Stimulated activated CD4-positive, alpha-beta T cell treated with anti-CD3 and anti-CD28 coated beads, Interleukin-15, amount 100 ng/mL, for 24 hours (primary cell): ENCODE measurements at regions not wholly inside any gene's neighbourhood (a gene's known extent, or its start where the extent isn't known, plus 50 kb on each side); places are given as distances from the start of the nearest gene placed in this dataset.
"Not testable (repeated sequence)": the region's sequence is repeated elsewhere in the genome, so short reads cannot be mapped to it uniquely, and the experiment has no call there.

Experiments used
- DNase-seq: peaks from one replicate; pipeline ENCODE4 v3.0.0-alpha.2; 2020

- not testable (repeated sequence) for DNase-seq
These were observed 108.2 kb downstream of the SPATA31A1 start for GRCh38 chr9:39463696-39464095.

- peak; percentile 81 for DNase-seq
These were observed 108.8 kb downstream of the SPATA31A1 start for GRCh38 chr9:39464122-39464777.

GRCh38 chr9:39474499-39474898 is 119.0 kb downstream of the SPATA31A1 start:
- not testable (repeated sequence) for DNase-seq

GRCh38 chr9:39483073-39483472 is 127.6 kb downstream of the SPATA31A1 start:
- DNase-seq = not testable (repeated sequence)

- not testable (repeated sequence) for DNase-seq
These were observed 128.4 kb downstream of the SPATA31A1 start for GRCh38 chr9:39483880-39484279.

DNA sequence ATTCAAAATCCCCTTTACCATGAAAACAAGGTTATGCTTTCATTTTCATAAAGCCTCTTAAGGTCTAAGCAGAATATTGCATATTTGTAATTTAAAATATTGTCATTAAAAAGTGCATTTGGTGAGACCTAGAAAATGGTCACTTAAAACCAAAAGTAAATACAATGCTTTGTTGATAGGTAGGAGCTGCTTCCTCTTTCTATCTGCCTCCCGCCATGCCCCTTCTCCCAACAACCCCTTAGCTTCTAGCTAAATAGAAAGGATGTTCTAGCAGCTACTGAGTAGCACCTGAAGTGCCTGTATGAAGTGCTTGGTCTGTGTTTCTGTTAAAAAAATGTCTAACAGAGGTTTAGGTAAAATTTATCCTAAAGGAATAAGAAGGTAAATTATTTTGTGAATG is 128.8 kb downstream of the SPATA31A1 start:
- not testable (repeated sequence) for DNase-seq

- DNase-seq = not testable (repeated sequence)
These were observed 132.0 kb downstream of the SPATA31A1 start for GRCh38 chr9:39487477-39487876.

GRCh38 chr9:39496248-39496647 is 140.8 kb downstream of the SPATA31A1 start:
- DNase-seq = not testable (repeated sequence)

- not testable (repeated sequence) for DNase-seq
These were observed 147.7 kb downstream of the SPATA31A1 start for GRCh38 chr9:39503178-39503577.

DNA sequence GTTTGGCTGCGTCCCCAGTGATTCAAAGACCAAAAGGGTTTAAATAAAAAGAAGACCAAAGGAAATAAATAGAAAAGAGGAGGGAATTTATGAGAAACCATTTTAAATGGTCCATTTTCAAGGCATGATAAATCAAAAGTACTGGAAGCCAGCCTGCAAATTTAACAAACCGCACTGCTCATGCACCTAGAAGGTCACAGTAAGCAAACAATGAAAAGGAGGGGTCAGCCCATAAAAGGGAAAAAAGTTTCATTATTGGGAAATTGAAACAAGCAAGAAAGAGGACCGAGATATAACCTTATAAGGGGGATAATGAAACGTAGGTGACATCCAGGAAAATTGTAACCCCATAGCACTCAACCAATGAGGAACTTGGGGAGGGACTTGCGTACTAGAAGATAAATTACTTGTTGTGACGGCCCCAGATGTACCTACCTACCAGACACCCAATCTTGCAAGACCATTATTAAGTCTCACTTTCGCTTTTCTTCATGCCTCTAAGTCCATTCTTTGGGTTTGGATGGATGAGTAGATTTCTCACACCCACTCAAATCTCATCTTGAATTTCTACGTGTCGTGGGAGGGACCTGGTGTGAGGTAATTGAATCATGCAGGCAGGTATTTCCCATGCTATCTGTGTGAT is 172.0 kb downstream of the SPATA31A1 start:
- not testable (repeated sequence) for DNase-seq

DNA sequence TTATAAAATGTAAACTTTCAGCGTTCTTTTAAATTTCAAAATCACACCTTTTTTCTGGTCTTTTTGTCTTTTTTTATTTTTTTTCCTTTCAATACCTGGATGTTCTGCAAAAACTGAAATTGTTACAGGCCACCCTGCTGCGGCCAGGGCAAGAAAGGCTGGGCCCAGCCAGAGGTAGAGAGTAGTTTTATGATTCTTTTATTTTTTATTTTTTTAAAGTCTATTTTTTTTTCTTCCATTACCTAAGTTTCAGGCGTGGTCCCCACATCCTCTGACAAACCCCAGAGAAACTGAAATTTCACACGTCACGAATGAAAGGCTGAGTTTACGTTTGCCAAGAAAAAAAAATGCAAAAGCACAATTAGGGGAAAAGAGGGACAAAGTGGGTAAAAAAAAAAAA is 177.1 kb downstream of the SPATA31A1 start:
- not testable (repeated sequence) for DNase-seq

GRCh38 chr9:39533001-39533762 is 177.7 kb downstream of the SPATA31A1 start:
- not testable (repeated sequence) for DNase-seq

- DNase-seq = not testable (repeated sequence)
These were observed 178.5 kb downstream of the SPATA31A1 start for GRCh38 chr9:39533763-39534548.

- DNase-seq = not testable (repeated sequence)
These were observed 179.4 kb downstream of the SPATA31A1 start for GRCh38 chr9:39534897-39535296.

- not testable (repeated sequence) for DNase-seq
These were observed 186.7 kb downstream of the SPATA31A1 start for GRCh38 chr9:39542157-39542556.

- not testable (repeated sequence) for DNase-seq
These were observed 189.6 kb downstream of the SPATA31A1 start for GRCh38 chr9:39545079-39545478.

DNA sequence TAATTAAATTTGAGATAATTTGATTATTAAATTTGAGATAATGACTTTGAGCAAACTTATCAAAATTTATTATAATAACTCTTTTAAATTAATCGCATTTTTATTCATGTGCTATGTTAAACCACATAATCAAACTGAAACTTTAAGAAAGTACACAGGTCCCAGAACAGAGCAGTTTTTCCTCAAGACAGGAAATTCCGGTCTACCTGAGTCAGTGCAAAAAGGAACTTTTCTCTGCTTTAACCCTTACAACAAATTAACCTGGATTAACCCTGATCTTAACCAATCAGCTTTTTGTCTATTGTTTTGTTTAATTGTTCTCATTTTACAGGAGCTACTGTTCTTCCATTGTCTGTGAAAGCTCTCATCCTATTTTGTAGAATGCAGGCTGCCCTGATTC is 195.1 kb downstream of the SPATA31A1 start:
- DNase-seq = not testable (repeated sequence)

GRCh38 chr9:39551544-39551943 is 196.1 kb downstream of the SPATA31A1 start:
- DNase-seq = not testable (repeated sequence)

DNA sequence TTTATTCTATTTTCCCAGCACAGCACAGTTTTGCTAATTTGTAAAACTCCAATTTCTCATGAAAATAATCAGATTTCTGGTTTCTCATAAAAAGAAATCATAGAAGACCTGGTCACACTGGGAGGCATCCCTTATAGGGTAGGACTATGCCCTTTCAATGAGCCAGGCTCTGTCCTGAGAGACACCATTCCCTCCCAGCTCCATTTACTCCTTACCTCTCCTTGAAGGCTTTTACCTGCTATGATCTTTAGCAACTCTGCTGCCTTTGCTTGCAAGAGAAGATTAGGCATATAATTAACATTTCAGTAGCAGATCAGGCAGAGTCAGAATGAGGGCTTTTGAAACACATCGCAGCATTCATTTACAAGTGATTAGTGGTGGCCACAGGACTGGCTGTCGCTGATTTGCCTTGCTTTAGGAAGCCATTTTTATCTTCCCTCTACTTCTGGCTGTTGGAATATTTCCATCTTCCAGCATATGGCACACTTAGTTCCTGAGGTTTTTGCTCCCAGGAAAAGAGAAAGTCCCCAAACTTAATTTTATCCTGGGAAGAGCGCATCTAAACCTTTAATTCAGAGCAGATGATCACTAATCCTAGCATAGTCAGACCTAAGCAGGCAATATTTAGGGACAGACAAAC is 196.9 kb downstream of the SPATA31A1 start:
- not testable (repeated sequence) for DNase-seq

- DNase-seq = not testable (repeated sequence)
These were observed 198.9 kb downstream of the SPATA31A1 start for GRCh38 chr9:39554352-39554751.

- peak; percentile 5 for DNase-seq
These were observed 203.9 kb downstream of the SPATA31A1 start for GRCh38 chr9:39559384-39559783.

DNA sequence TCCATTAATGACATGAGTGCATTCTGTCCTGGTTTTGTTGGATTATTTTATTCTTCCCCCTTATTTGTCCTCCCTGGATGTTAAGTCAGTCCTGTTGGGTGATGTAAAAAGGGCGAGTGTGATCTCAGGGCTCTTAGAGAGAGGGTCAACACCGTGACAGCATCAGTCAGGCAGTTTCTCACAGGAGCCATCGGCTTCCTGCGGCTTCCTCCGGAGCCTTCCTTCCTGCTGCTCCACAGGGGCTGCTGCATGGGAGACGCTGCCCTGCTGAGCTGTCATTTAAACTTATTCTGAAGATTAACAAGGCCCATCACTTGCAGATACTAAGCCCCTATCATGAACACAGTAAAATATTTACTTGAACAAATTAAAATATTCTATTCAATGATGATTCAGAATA is 211.3 kb downstream of the SPATA31A1 start:
- DNase-seq = not testable (repeated sequence)
